ENCODE measurements at regions not wholly inside any gene's neighbourhood (a gene's known extent, or its start where the extent isn't known, plus 50 kb on each side); places are given as distances from the start of the nearest gene placed in this dataset.
"Not testable (repeated sequence)": the region's sequence is repeated elsewhere in the genome, so short reads cannot be mapped to it uniquely, and the experiment has no call there.

DNA sequence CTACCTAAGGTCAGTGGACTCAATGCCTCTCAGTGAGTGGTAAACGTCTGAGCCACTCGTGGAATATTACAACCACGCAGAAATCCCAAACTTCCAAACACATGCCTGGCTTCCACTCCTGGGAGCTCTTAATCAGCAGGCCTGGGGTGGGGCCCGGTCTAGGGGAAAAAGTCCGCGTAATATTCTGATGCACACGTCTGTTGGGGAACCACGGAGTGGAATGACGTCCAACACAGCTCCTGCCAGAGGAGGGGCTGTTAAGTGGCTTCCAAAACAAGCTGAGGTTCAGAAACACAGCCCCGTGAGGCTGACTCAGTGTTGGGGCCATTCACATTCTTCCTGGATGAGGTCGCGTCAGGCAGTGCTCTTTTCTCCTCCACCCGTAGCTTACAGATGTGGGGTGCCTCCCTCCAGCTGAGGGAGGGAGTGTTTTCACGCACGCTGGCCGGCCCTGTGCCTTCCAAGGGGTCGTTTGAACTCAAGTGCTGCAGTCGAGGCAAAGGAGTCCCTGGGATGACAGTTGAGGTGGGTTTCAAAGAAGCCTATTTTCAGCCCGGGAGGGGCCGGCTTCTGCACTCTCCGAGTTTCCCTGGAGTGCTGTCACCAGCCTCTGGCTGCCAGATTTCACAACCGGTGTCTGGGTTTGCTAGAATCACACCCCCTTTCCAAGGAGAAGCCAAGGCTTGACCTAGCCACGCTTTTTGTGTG is 73.1 kb downstream of the ACKR3 start:
- ChIA-PET POLR2A (no interaction called here), CTCF (no interaction called here)
- TF ChIP-seq ARNT (IDR thresholded peaks at IDR 0.05) (no peak), LEF1 (IDR thresholded peaks at IDR 0.05; ENCODE audit: borderline replicate concordance) (no peak)
- DNase-seq (ENCODE audit: extremely low spot score), result no peak

DNA sequence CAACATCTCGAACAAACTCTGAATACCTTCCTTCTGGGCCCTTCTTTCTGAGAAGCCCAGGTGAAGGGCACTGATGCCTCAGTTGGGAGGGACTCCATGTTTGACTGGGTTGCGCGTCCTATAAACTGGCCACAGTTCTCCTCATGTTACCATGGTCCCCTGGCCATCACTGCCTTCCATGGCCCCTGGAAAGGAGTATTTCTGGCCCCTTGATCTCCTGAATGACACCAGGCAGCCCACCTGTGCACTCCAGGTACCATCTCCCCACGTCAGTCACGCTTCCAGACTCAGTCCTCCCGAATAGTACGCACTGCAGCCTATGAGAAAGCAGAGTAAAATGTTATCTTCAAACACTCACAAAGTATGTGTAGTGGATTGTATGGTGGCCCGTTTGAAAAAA is 73.9 kb downstream of the ACKR3 start:
- no peak for DNase-seq (ENCODE audit: extremely low spot score)
- TF ChIP-seq SUZ12 (IDR thresholded peaks at IDR 0.05) (no peak), FOXM1 (IDR thresholded peaks at IDR 0.05; ENCODE audit: borderline replicate concordance) (no peak), ARNT (IDR thresholded peaks at IDR 0.05) (no peak), NFRKB (IDR thresholded peaks at IDR 0.05) (no peak), ELF4 (IDR thresholded peaks at IDR 0.05) (no peak), SP1 (IDR thresholded peaks at IDR 0.05) (no peak), HDGF (IDR thresholded peaks at IDR 0.05; ENCODE audit: borderline replicate concordance) (no peak), TARDBP (IDR thresholded peaks at IDR 0.05) (no peak), CTBP1 (IDR thresholded peaks at IDR 0.05; ENCODE audit: borderline replicate concordance) (no peak)
- ChIA-PET POLR2A (no interaction called here), CTCF (no interaction called here)

- no peak for DNase-seq (ENCODE audit: extremely low spot score)
- TF ChIP-seq L3MBTL2 (conservative IDR thresholded peaks at IDR 0.05) (no peak), TARDBP (IDR thresholded peaks at IDR 0.05) (no peak)
- POLR2A ChIA-PET, result no interaction called here
- CTCF ChIA-PET, result no interaction called here
These were observed 74.4 kb downstream of the ACKR3 start for GRCh38 chr2:236644067-236644466.

GRCh38 chr2:236644502-236644911 is 74.9 kb downstream of the ACKR3 start:
- no peak for DNase-seq (ENCODE audit: extremely low spot score)
- CTCF ChIA-PET, result no interaction called here
- TF ChIP-seq CTBP1 (IDR thresholded peaks at IDR 0.05; ENCODE audit: borderline replicate concordance), result no peak
- TF ChIP-seq ARNT (IDR thresholded peaks at IDR 0.05), result no peak
- POLR2A ChIA-PET, result no interaction called here

- CTCF ChIA-PET; DNase-seq (ENCODE audit: extremely low spot score); POLR2A ChIA-PET: not testable (repeated sequence)
These were observed 75.5 kb downstream of the ACKR3 start for GRCh38 chr2:236645141-236645540.

DNA sequence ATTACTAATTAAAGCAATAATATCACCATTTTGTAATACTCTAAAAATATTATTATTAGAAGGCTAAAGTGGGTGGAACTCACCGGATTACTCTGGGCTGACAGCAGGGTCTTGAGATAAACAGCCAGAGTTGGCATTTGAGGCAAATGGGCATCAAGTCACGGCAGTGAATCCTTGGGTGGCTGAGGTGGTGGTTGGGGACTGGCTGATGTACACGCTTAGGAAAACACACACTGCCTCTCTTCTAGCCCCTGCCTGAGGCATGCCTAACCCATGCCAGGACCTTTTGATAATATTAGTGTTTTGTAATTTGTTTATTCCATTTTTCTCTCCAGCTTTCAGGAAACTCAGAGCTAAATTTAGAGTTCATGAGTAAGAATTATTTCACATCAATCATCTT is 76.8 kb downstream of the ACKR3 start:
- CTCF ChIA-PET, result no interaction called here
- POLR2A ChIA-PET, result no interaction called here
- DNase-seq (ENCODE audit: extremely low spot score), result no peak
- TF ChIP-seq LEF1 (IDR thresholded peaks at IDR 0.05; ENCODE audit: borderline replicate concordance) (no peak), ARNT (IDR thresholded peaks at IDR 0.05) (no peak), HDGF (IDR thresholded peaks at IDR 0.05; ENCODE audit: borderline replicate concordance) (no peak), SUZ12 (IDR thresholded peaks at IDR 0.05) (no peak), L3MBTL2 (conservative IDR thresholded peaks at IDR 0.05) (no peak), ZNF384 (IDR thresholded peaks at IDR 0.05) (no peak), SP1 (IDR thresholded peaks at IDR 0.05) (no peak), TARDBP (IDR thresholded peaks at IDR 0.05) (no peak), CTBP1 (IDR thresholded peaks at IDR 0.05; ENCODE audit: borderline replicate concordance) (no peak), ELF4 (IDR thresholded peaks at IDR 0.05) (no peak), FOXA1 (IDR thresholded peaks at IDR 0.05) (no peak), FOXK2 (IDR thresholded peaks at IDR 0.05) (no peak), FOXM1 (IDR thresholded peaks at IDR 0.05; ENCODE audit: borderline replicate concordance) (no peak), BHLHE40 (IDR thresholded peaks at IDR 0.05; ENCODE audit: borderline replicate concordance) (no peak), NFRKB (IDR thresholded peaks at IDR 0.05) (no peak)
- TF ChIP-seq, protein P1, sequence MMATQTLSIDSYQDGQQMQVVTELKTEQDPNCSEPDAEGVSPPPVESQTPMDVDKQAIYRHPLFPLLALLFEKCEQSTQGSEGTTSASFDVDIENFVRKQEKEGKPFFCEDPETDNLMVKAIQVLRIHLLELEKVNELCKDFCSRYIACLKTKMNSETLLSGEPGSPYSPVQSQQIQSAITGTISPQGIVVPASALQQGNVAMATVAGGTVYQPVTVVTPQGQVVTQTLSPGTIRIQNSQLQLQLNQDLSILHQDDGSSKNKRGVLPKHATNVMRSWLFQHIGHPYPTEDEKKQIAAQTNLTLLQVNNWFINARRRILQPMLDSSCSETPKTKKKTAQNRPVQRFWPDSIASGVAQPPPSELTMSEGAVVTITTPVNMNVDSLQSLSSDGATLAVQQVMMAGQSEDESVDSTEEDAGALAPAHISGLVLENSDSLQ (IDR thresholded peaks at IDR 0.05), result no peak

DNA sequence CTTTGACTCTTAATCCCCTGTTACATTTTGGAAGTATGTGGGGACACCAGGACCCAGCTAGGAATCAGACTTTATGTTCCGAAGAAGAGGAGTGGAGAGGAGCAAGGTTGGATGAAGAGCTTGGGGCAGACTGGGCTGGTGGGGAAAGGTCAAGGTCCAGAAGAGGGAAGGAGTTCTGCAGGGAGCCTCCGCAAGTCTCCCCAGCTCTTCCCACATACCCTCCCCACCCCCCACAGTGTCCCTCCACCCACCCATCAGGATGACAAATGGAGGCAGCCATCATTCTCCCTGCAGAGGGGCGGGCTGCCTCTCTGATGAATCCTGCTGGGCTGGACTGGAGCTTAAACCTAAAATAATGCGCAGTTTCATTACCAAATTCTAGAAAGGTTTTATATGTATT is 77.2 kb downstream of the ACKR3 start:
- no peak for TF ChIP-seq LEF1 (IDR thresholded peaks at IDR 0.05; ENCODE audit: borderline replicate concordance)
- POLR2A ChIA-PET, result no interaction called here
- CTCF ChIA-PET, result no interaction called here
- no peak for DNase-seq (ENCODE audit: extremely low spot score)

- DNase-seq (ENCODE audit: extremely low spot score), result no peak
- no peak for TF ChIP-seq TARDBP (IDR thresholded peaks at IDR 0.05)
- CTCF ChIA-PET, result no interaction called here
- POLR2A ChIA-PET, result no interaction called here
These were observed 78.0 kb downstream of the ACKR3 start for GRCh38 chr2:236647621-236648020.

DNA sequence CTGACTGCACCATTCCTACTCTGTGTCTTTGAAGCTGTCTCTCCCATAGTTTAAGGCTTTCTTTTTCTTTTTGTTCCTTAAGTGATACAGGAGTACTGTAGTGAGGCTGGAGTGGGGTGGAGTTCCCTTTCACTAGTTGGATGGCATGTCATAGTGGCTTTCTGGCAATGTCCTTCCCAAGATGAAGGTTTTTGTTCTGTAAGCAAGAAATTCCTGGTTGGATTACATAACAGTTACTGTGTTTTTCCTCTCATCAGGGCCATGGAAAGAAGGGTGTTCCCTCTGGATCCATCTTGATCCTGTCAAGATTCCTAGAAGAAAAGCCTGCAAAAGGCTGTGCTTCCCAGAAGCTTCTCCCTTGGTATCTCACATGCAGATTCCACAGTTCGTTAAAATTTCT is 84.2 kb downstream of the ACKR3 start:
- TF ChIP-seq ELF4 (IDR thresholded peaks at IDR 0.05), result no peak
- no peak for TF ChIP-seq FOXM1 (IDR thresholded peaks at IDR 0.05; ENCODE audit: borderline replicate concordance)
- TF ChIP-seq SUZ12 (IDR thresholded peaks at IDR 0.05), result no peak
- TF ChIP-seq LEF1 (IDR thresholded peaks at IDR 0.05; ENCODE audit: borderline replicate concordance), result no peak
- TF ChIP-seq CTBP1 (IDR thresholded peaks at IDR 0.05; ENCODE audit: borderline replicate concordance), result no peak
- TF ChIP-seq ARNT (IDR thresholded peaks at IDR 0.05), result no peak
- DNase-seq (ENCODE audit: extremely low spot score), result no peak
- ChIA-PET CTCF (no interaction called here), POLR2A (no interaction called here)

Measured in HEK293T (cell line).